ENCODE measurements at regions not wholly inside any gene's neighbourhood (a gene's known extent, or its start where the extent isn't known, plus 50 kb on each side); places are given as distances from the start of the nearest gene placed in this dataset.

DNA sequence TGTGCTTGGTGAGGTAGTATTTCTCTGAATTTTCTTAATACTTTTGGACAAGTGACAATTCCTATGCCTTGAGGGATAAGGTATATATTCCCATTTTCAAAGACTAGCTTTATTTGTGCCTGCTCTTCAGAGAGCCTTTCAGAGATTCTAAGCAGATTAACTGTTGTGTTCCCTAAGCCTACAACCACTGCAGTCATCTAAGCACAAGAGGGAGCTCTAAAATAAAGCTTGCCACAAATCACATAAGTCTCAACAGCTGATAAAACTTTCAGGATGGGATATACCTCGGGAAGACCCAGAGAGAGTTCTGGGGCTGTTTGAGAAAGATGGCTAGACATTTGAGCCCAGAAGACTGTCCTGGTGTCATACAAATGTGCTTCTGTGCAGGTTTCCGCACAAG, 157.3 kb downstream of the CYLC2 start:
- Histone ChIP-seq H3K4me1 (ENCODE audit: insufficient read depth, low read length) (no peaks in the 10 kb centered on the region), H3K9me3 (ENCODE audit: low read depth, low read length) (no peaks in the 10 kb centered on the region), H3K4me2 (ENCODE audit: insufficient read depth, low read length) (no peak overlapping the region), H3K36me3 (ENCODE audit: insufficient read depth, low read length) (no peaks in the 10 kb centered on the region), H3K4me3 (ENCODE audit: insufficient read depth, low read length) (no peak overlapping the region), H3K27ac (ENCODE audit: low read depth, low read length) (no peak overlapping the region), H3K27me3 (ENCODE audit: insufficient read depth, low read length) (no peaks in the 10 kb centered on the region), H3K79me2 (ENCODE audit: insufficient read depth, low read length) (no peaks in the 10 kb centered on the region), H4K20me1 (ENCODE audit: insufficient read depth, low read length) (no peaks in the 10 kb centered on the region), H2AFZ (ENCODE audit: low read length) (no peak overlapping the region)
- DNase-seq (ENCODE audit: insufficient read length, low spot score, missing footprints): no peak
- TF ChIP-seq, protein P1, sequence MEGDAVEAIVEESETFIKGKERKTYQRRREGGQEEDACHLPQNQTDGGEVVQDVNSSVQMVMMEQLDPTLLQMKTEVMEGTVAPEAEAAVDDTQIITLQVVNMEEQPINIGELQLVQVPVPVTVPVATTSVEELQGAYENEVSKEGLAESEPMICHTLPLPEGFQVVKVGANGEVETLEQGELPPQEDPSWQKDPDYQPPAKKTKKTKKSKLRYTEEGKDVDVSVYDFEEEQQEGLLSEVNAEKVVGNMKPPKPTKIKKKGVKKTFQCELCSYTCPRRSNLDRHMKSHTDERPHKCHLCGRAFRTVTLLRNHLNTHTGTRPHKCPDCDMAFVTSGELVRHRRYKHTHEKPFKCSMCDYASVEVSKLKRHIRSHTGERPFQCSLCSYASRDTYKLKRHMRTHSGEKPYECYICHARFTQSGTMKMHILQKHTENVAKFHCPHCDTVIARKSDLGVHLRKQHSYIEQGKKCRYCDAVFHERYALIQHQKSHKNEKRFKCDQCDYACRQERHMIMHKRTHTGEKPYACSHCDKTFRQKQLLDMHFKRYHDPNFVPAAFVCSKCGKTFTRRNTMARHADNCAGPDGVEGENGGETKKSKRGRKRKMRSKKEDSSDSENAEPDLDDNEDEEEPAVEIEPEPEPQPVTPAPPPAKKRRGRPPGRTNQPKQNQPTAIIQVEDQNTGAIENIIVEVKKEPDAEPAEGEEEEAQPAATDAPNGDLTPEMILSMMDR (IDR thresholded peaks at IDR 0.05; ENCODE audit: extremely low read depth, low read depth, low read length): no peak

DNA sequence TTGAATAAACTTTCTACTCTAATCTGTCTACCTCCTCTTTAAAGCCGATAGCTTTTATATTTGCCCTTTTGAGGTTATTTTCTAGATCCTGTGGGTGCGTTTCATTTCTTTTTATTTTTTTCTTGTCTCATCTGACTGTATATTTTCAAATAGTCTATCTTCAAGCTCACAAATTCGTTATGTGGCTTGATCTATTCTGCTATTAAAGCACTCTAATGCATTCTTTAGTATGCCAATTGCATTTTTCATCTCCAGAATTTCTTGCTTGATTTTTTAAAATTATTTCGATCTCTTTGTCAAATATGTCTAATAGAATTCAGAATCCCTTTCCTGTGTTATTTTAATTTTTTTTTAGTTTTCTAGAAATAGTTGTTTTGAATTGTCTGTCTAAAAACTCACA, 172.4 kb downstream of the CYLC2 start:
- Histone ChIP-seq H3K79me2 (ENCODE audit: insufficient read depth, low read length) (no peaks in the 10 kb centered on the region), H3K4me2 (ENCODE audit: insufficient read depth, low read length) (no peak overlapping the region), H2AFZ (ENCODE audit: low read length) (no peak overlapping the region), H3K27ac (ENCODE audit: low read depth, low read length) (no peak overlapping the region), H3K4me3 (ENCODE audit: insufficient read depth, low read length) (no peak overlapping the region), H4K20me1 (ENCODE audit: insufficient read depth, low read length) (no peaks in the 10 kb centered on the region), H3K9me3 (ENCODE audit: low read depth, low read length) (no peaks in the 10 kb centered on the region), H3K27me3 (ENCODE audit: insufficient read depth, low read length) (no peaks in the 10 kb centered on the region), H3K36me3 (ENCODE audit: insufficient read depth, low read length) (no peaks in the 10 kb centered on the region), H3K4me1 (ENCODE audit: insufficient read depth, low read length) (no peaks in the 10 kb centered on the region)
- no peak for DNase-seq (ENCODE audit: insufficient read length, low spot score, missing footprints)
- TF ChIP-seq, protein P1 (IDR thresholded peaks at IDR 0.05; ENCODE audit: extremely low read depth, low read depth, low read length): no peak

DNA sequence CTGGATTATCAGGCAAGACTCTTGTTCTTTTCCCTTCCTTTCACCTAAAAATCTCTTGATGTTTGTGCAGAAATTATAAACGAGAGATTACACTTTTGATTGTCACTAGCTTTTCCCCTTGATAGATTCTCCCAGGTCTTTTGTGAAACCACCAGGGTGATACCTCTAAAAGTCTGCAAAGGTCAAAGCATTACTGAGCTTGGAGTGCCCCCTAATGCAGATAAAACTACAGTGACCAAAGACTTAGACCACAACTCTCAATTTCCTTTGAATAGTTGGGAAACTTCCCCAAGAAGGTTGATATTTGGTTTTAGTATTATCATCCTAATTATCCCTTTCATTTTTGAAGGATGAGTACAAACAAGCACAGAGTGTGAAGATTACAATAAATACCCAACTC, 173.1 kb downstream of the CYLC2 start:
- H3K4me3 ChIP-seq (ENCODE audit: insufficient read depth, low read length): no peak overlapping the region
- TF ChIP-seq, protein P1 (IDR thresholded peaks at IDR 0.05; ENCODE audit: extremely low read depth, low read depth, low read length): no peak
- DNase-seq (ENCODE audit: insufficient read length, low spot score, missing footprints): no peak
- H3K4me1 ChIP-seq (ENCODE audit: insufficient read depth, low read length): no peaks in the 10 kb centered on the region
- no peak overlapping the region for H3K4me2 ChIP-seq (ENCODE audit: insufficient read depth, low read length)
- no peaks in the 10 kb centered on the region for H3K36me3 ChIP-seq (ENCODE audit: insufficient read depth, low read length)
- no peak overlapping the region for H2AFZ ChIP-seq (ENCODE audit: low read length)
- H3K27me3 ChIP-seq (ENCODE audit: insufficient read depth, low read length): no peaks in the 10 kb centered on the region
- H3K27ac ChIP-seq (ENCODE audit: low read depth, low read length): no peak overlapping the region
- no peaks in the 10 kb centered on the region for H3K79me2 ChIP-seq (ENCODE audit: insufficient read depth, low read length)
- H3K9me3 ChIP-seq (ENCODE audit: low read depth, low read length): no peaks in the 10 kb centered on the region
- H4K20me1 ChIP-seq (ENCODE audit: insufficient read depth, low read length): no peaks in the 10 kb centered on the region

DNA sequence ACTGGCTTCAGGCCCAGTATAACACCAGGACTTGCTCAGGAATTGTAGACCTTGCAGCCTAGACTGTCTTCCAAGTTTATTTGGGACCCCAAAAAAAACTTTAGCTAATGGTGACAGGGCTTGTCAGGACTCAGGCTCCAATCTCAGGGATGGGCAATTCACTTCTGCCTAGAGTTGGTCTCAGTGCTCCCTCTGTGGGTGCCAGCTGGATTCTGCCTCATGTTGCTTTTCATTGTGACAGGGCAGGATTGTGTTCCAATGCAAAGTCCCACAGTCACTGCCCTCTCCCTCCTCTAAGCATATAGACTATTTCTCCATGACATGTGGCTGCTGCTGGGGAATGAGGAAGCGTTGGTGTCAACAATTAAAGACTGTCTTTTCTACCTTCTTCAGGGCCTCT, 174.7 kb downstream of the CYLC2 start:
- Histone ChIP-seq H3K79me2 (ENCODE audit: insufficient read depth, low read length) (no peaks in the 10 kb centered on the region), H3K27ac (ENCODE audit: low read depth, low read length) (no peak overlapping the region), H3K4me3 (ENCODE audit: insufficient read depth, low read length) (no peak overlapping the region), H2AFZ (ENCODE audit: low read length) (no peak overlapping the region), H3K27me3 (ENCODE audit: insufficient read depth, low read length) (no peaks in the 10 kb centered on the region), H3K4me2 (ENCODE audit: insufficient read depth, low read length) (no peak overlapping the region), H4K20me1 (ENCODE audit: insufficient read depth, low read length) (no peaks in the 10 kb centered on the region), H3K4me1 (ENCODE audit: insufficient read depth, low read length) (no peaks in the 10 kb centered on the region), H3K36me3 (ENCODE audit: insufficient read depth, low read length) (no peaks in the 10 kb centered on the region), H3K9me3 (ENCODE audit: low read depth, low read length) (no peaks in the 10 kb centered on the region)
- TF ChIP-seq, protein P1 (IDR thresholded peaks at IDR 0.05; ENCODE audit: extremely low read depth, low read depth, low read length): no peak
- no peak for DNase-seq (ENCODE audit: insufficient read length, low spot score, missing footprints)
